CD4-positive, alpha-beta T cell treated with Interleukin-2 at 100 ng/mL for 4 hours (primary cell): ENCODE measurements at regions not wholly inside any gene's neighbourhood (a gene's known extent, or its start where the extent isn't known, plus 50 kb on each side); places are given as distances from the start of the nearest gene placed in this dataset.
"Not testable (repeated sequence)": the region's sequence is repeated elsewhere in the genome, so short reads cannot be mapped to it uniquely, and the experiment has no call there.

Experiments used
- DNase-seq: peaks from one replicate; pipeline ENCODE4 v3.0.0-alpha.2; 2020; ENCODE audit warnings: low spot score

GRCh38 chr14:106722813-106723687, 1196.7 kb downstream of the TMEM121 start:
- peak; percentile 36 for DNase-seq

- peak; percentile 24 for DNase-seq
Observed at GRCh38 chr14:106727962-106728361, 1201.6 kb downstream of the TMEM121 start.

- no peak for DNase-seq
Observed at GRCh38 chr14:106728611-106729010, 1202.2 kb downstream of the TMEM121 start.

GRCh38 chr14:106729551-106729950, 1203.2 kb downstream of the TMEM121 start:
- no peak for DNase-seq

DNA sequence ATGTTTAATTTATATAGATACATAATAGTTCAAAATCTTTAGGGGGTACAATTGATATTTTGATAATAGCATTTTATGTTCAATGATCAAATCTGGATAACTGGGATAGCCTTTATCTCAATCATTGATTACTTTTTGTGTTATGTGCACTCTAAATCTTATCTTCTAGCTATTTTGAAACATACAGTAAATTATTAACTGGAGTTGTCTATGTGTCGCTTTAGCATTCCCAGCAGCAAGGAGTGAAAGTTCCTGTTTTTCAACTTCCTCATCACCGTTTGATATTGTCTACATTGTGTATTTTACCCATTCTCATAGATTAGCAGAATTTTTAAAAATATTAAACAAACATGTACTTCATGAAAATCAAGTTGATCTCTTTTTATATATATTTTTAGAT, 1207.4 kb downstream of the TMEM121 start:
- DNase-seq = no peak

DNA sequence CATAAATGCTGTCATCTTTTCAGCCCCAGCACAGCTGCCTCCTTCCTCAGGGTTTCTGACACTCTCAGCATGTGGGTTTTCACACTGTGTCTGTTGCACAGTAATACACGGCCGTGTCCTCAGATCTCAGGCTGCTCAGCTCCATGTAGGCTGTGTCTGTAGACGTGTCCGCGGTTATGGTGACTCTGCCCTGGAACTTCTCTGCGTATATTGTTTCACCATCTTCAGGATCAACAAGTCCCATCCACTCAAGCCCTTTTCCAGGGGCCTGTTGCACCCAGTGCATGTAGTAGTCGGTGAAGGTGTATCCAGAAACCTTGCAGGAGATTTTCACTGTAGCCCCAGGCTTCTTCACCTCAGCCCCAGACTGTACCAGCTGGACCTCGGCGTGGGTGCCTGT, 1210.6 kb downstream of the TMEM121 start:
- DNase-seq = peak; percentile 38

- DNase-seq = no peak
Observed at GRCh38 chr14:106738075-106738474, 1211.7 kb downstream of the TMEM121 start.

DNA sequence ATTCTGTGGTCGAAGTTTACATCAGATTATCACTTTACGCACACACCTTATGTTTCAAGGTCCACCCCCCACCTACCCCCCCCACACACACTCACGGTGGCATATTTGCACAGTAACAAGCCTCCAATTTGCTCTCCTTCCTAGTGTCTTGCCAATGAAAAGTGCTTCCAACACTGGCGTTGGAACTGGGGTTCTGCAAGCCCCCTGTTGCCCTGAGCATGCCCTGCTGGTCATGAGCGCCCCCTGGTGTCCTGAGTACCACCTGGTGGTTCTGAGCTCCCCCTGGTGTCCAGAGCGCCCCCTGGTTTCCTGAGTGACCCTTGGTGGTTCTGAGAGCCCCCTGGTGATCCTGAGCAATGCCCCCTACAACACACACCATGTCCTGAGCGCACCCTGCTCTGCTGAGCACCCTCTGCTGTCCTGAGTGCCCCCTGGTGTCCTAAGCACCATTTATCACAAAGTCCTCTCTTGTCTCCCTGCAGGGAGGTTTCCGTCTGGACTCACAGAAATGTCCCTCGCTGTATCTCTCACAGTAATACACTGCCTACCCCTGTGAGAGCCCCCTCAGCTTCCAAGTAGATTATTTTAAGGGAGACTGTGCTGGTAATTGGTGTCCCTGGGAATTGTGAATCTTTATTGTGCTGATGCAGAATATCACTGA, 1212.3 kb downstream of the TMEM121 start:
- not testable (repeated sequence) for DNase-seq

DNA sequence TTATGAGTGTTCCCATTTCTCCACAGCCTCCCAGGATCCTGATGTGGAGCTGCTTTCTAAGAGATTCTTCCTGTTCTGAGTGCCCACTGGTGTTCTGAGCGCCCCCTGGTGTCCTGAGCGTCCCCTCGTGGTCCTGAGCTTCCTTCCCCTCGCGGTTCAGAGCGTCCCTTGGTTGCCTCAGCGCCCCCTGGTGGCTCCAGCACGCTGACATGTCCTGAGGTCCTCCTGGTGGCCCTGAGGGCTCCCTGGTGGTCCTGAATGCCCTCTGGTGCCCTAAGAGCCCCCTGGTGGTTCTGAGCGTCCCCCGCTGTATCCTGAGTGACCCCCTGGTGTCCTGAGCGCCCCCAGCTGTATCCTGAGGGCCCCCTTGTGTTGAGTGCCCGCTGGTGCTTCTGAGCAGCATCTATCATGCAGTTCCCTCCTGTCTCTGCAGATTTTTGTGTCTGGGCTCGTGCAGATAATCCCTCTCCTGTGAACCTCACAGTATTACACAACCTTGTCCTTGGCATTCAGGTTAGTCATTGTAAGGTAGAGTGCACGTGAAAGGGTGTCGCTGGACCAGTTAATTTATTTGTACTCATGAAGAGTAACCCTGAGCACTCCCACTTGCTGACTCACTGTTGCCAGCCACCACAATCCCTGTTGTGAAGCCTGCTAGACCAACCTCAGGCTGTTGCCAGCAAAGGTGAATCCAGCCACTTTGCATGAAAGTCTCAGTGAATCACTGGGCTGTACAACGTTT, 1214.9 kb downstream of the TMEM121 start:
- peak; percentile 82 for DNase-seq

- DNase-seq = peak; percentile 37
Observed at GRCh38 chr14:106745016-106745767, 1218.8 kb downstream of the TMEM121 start.

DNA sequence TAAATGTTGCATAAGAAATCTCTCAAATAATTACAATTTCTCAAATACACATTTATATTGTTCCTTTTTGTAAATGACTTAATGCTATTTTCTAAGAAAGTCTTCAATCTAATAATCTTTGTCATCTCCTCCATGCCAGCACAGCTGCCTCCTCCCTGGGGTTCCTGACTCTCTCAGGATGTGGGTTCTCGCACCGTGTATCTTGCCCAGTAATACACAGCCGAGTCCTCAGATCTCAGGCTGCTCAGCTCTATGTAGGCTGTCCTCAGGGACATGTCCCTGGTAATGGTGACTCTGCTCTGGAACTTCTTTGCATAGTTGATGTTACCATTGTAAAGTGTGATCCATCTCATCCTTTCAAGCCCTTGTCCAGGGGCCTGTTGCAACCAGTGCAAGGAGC, 1223.7 kb downstream of the TMEM121 start:
- not testable (repeated sequence) for DNase-seq

- DNase-seq = not testable (repeated sequence)
Observed at GRCh38 chr14:106753751-106754150, 1227.4 kb downstream of the TMEM121 start.

DNA sequence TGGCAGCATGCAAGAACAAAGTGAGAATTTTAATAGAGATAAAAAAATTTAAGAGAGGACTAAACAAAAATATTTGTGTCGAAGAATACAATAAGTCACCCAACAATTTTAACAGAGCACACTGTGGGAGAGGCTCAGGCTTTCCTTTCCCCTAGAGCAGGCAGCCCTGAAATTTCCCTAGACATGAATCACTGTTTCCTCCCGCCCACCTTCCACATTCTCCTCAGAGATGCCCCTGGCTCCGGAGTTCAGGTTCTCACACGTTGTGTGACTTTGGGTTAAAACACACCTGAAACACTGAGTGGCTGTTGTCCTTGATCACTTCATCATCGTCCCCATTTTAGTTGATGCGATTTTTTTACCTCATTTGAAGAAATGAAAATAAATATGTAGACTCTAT, 1231.1 kb downstream of the TMEM121 start:
- not testable (repeated sequence) for DNase-seq

DNA sequence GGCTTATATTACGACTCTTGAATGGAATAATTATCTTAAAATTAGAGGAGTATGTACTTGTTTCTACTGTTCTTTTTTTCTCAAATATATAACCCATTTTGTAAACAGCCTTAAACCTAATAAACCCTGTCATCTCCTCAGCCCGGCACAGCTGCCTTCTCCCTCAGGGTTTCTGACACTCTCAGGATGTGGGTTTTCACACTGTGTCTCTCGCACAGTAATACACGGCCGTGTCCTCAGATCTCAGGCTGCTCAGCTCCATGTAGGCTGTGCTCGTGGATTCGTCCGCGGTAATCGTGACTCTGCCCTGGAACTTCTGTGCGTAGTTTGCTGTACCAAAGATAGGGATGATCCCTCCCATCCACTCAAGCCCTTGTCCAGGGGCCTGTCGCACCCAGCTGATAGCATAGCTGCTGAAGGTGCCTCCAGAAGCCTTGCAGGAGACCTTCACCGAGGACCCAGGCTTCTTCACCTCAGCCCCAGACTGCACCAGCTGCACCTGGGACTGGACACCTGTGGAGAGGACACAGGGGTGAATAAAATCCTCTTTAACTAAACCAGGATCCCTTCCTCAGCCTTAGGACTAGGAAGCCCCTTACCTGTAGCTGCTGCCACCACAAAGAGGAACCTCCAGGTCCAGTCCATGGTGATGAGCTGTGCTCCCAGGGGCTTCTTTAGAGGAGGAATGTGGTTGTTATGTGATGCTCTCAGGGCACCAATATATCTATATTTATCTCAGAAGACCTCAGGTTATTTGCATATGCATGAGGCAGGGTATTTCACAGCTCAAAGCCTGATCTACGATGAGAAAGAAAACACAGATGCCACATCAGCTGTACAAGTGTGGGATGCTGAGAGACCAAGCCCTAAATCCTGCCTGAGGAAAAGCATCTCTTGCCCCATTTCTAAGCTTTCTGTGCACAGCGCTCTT, 1235.8 kb downstream of the TMEM121 start:
- DNase-seq = peak; percentile 27

DNA sequence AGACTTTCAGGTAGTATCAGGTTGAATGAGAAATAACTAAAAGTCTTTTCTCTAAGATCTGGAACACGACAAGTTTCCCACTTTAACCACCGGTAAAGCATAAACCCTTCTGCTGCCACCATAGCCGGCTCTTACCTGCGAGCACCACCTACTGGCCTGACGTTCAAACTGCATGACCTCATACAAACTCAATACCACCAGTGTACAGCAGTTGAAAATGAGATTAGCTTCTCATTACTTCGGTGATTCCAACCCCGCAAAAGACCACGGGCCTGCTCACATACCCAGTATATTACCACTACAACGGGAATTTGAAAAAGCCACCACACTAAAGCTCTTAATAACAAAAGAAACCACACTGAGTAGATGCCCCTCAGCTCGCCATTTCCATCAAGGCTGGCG, 1238.6 kb downstream of the TMEM121 start:
- DNase-seq = peak; percentile 46

DNA sequence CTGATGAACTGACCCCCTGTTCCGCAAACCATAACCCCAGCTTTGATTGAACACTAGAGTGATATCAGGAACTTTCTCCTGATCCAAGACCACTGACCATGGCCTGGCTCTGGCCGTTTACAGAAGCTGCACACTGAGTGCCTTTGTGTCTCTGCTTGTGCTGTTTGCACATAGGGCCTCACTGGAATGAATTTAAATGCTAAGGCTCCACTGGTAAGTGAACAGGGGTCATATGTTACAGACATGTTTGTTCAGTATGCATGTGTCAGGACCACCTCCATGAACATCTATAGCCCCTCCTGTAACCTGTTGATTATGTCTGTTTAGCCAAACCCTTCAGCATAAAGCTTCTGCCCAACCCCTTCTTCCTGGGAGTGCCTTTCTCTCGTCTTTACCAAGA, 1239.8 kb downstream of the TMEM121 start:
- DNase-seq = no peak

- DNase-seq = peak; percentile 47
Observed at GRCh38 chr14:106766551-106767277, 1240.3 kb downstream of the TMEM121 start.

GRCh38 chr14:106768230-106768629, 1241.8 kb downstream of the TMEM121 start:
- not testable (repeated sequence) for DNase-seq

GRCh38 chr14:106768972-106769700, 1242.8 kb downstream of the TMEM121 start:
- not testable (repeated sequence) for DNase-seq
